WTC11 (cell line): ENCODE measurements at regions not wholly inside any gene's neighbourhood (a gene's known extent, or its start where the extent isn't known, plus 50 kb on each side); places are given as distances from the start of the nearest gene placed in this dataset.

Experiments used
- ATAC-seq: fragments of 200-7000 bp; cut with Tn5 transposase; 2 replicates; pipeline ENCODE4 v1.10.0; 2021; ENCODE audit warnings: mild to moderate bottlenecking, moderate library complexity
- CTCF ChIA-PET: fragments of 300-600 bp; sonication (Branson Sonifier 250); formaldehyde crosslinking; loops from one replicate; lab custom pipeline; 2021; ENCODE audit warnings: antibody characterized with exemption; lab: Charles Lee
- POLR2A ChIA-PET: fragments of 350-600 bp; sonication (Branson Sonifier 250); formaldehyde crosslinking; loops from one replicate; lab custom pipeline; 2021; ENCODE audit warnings: antibody characterized with exemption; lab: Charles Lee
- DNase-seq: peaks from one replicate; pipeline ENCODE4 v3.0.0; 2021; ENCODE audit warnings: low spot score
- H3K27ac Mint-ChIP-seq: 2 replicates; pipeline ENCODE4 v1.8.0; 2021; ENCODE audit warnings: mixed read lengths
- H3K27me3 Mint-ChIP-seq: 2 replicates; pipeline ENCODE4 v1.8.0; 2021; ENCODE audit warnings: low read depth, mild to moderate bottlenecking, moderate library complexity, mixed read lengths
- H3K36me3 Mint-ChIP-seq: 2 replicates; pipeline ENCODE4 v1.8.0; 2021; ENCODE audit warnings: mixed read lengths
- H3K4me1 Mint-ChIP-seq: 2 replicates; pipeline ENCODE4 v1.8.0; 2022; ENCODE audit warnings: mixed read lengths
- H3K4me3 Mint-ChIP-seq: 2 replicates; pipeline ENCODE4 v1.8.0; 2021; ENCODE audit warnings: mild to moderate bottlenecking, moderate library complexity, mixed read lengths
- H3K9me3 Mint-ChIP-seq: 2 replicates; pipeline ENCODE4 v1.8.0; 2021; ENCODE audit warnings: mixed read lengths
- ATF2 ChIP-seq: sonication (generic); formaldehyde crosslinking; IDR thresholded peaks from 2 replicates; pipeline ENCODE4 v1.8.1; 2022; ENCODE audit warnings: low read depth, missing genetic modification reagents, borderline replicate concordance
- CBFB ChIP-seq: sonication (generic); formaldehyde crosslinking; IDR thresholded peaks from 2 replicates; pipeline ENCODE4 v1.8.1; 2022; ENCODE audit warnings: mild to moderate bottlenecking, low read depth, missing genetic modification reagents
- CTCF ChIP-seq: fragments of 200-600 bp; IDR thresholded peaks from 2 replicates; pipeline ENCODE4 v1.8.0; 2022; ENCODE audit warnings: antibody characterized with exemption
- FOXJ3 ChIP-seq: sonication (generic); formaldehyde crosslinking; IDR thresholded peaks from 2 replicates; pipeline ENCODE4 v1.9.0; 2021; ENCODE audit warnings: missing genetic modification reagents, mild to moderate bottlenecking, borderline replicate concordance
- HMGXB4 ChIP-seq: sonication (generic); formaldehyde crosslinking; IDR thresholded peaks from 2 replicates; pipeline ENCODE4 v1.8.1; 2023; ENCODE audit warnings: mild to moderate bottlenecking, moderate library complexity, missing genetic modification reagents
- NFE2L1 ChIP-seq: sonication (generic); formaldehyde crosslinking; IDR thresholded peaks from 2 replicates; pipeline ENCODE4 v1.8.1; 2023; ENCODE audit warnings: missing genetic modification reagents
- NR1H2 ChIP-seq: sonication (generic); formaldehyde crosslinking; IDR thresholded peaks from 2 replicates; pipeline ENCODE4 v1.9.0; 2021; ENCODE audit warnings: mild to moderate bottlenecking, moderate library complexity, missing genetic modification reagents
- NR3C1 ChIP-seq: sonication (generic); formaldehyde crosslinking; conservative IDR thresholded peaks from 2 replicates; pipeline ENCODE4 v1.8.1; 2023; ENCODE audit warnings: low read depth, mild to moderate bottlenecking, missing genetic modification reagents
- SMAD3 ChIP-seq: sonication (generic); formaldehyde crosslinking; IDR thresholded peaks from 2 replicates; pipeline ENCODE4 v1.8.0; 2022; ENCODE audit warnings: missing genetic modification reagents, mild to moderate bottlenecking, borderline replicate concordance
- SMAD4 ChIP-seq: sonication (generic); formaldehyde crosslinking; IDR thresholded peaks from 2 replicates; pipeline ENCODE4 v1.8.0; 2022; ENCODE audit warnings: mild to moderate bottlenecking, missing genetic modification reagents
- STAT6 ChIP-seq: sonication (generic); formaldehyde crosslinking; conservative IDR thresholded peaks from 2 replicates; pipeline ENCODE4 v1.8.1; 2023; ENCODE audit warnings: mild to moderate bottlenecking, low read depth, missing genetic modification reagents, moderate library complexity
- ZBTB43 ChIP-seq: sonication (generic); formaldehyde crosslinking; IDR thresholded peaks from 2 replicates; pipeline ENCODE4 v1.8.1; 2023; ENCODE audit warnings: mild to moderate bottlenecking, missing genetic modification reagents
- ZNF396 ChIP-seq: fragments of 250-450 bp; sonication (Bioruptor Pico); IDR thresholded peaks from 2 replicates; pipeline ENCODE4 v1.8.0; 2021; ENCODE audit warnings: mild to moderate bottlenecking, moderate library complexity, borderline replicate concordance
- ZNF423 ChIP-seq: fragments of 250-450 bp; sonication (Bioruptor Pico); IDR thresholded peaks from 2 replicates; pipeline ENCODE4 v2.1.2; 2022; ENCODE audit warnings: mild to moderate bottlenecking, moderate library complexity
- ZNF425 ChIP-seq: fragments of 250-450 bp; sonication (Bioruptor Pico); conservative IDR thresholded peaks from 2 replicates; pipeline ENCODE4 v1.9.0; 2021; ENCODE audit warnings: mild to moderate bottlenecking
- ZNF671 ChIP-seq: fragments of 250-450 bp; sonication (Bioruptor Pico); IDR thresholded peaks from 2 replicates; pipeline ENCODE4 v1.8.0; 2021; ENCODE audit warnings: mild to moderate bottlenecking
- ZSCAN18 ChIP-seq: fragments of 250-450 bp; sonication (Bioruptor Pico); IDR thresholded peaks from 2 replicates; pipeline ENCODE4 v2.1.2; 2022; ENCODE audit warnings: mild to moderate bottlenecking, moderate library complexity

- no peak for ATAC-seq
- Mint-ChIP-seq H3K9me3 (peaks cover 32% of the 10 kb centered on the region), H3K4me3 (no peak overlapping the region), H3K27me3 (peaks cover 2% of the 10 kb centered on the region), H3K36me3 (no peaks in the 10 kb centered on the region), H3K27ac (no peak overlapping the region), H3K4me1 (peaks cover 3% of the 10 kb centered on the region)
- CTCF ChIA-PET = no interaction called here
- TF ChIP-seq STAT6 (CRISPR knock-in tag) (no peak), FOXJ3 (no peak), ATF2 (CRISPR knock-in tag) (no peak), SMAD3 (CRISPR knock-in tag) (no peak), ZNF425 (CRISPR knock-in tag) (no peak)
- no peak for DNase-seq
- POLR2A ChIA-PET = no interaction called here
Observed at GRCh38 chr2:8016688-8017087, 665.2 kb upstream of the ID2 start.

GRCh38 chr2:8018956-8019355, 662.9 kb upstream of the ID2 start:
- H3K27ac Mint-ChIP-seq = no peak overlapping the region
- H3K36me3 Mint-ChIP-seq = peaks cover 8% of the 10 kb centered on the region
- no peak for ATAC-seq
- H3K4me1 Mint-ChIP-seq = peaks cover 3% of the 10 kb centered on the region
- POLR2A ChIA-PET = no interaction called here
- DNase-seq = no peak
- H3K4me3 Mint-ChIP-seq = no peak overlapping the region
- H3K27me3 Mint-ChIP-seq = peaks cover 2% of the 10 kb centered on the region
- CTCF ChIA-PET = no interaction called here
- peaks cover 45% of the 10 kb centered on the region for H3K9me3 Mint-ChIP-seq
- TF ChIP-seq ZNF423 (CRISPR knock-in tag) (no peak), SMAD4 (CRISPR knock-in tag) (no peak), NFE2L1 (CRISPR knock-in tag) (no peak), ZSCAN18 (CRISPR knock-in tag) (no peak), NR1H2 (CRISPR knock-in tag) (no peak), CBFB (CRISPR knock-in tag) (no peak), ZBTB43 (no peak), ZNF671 (CRISPR knock-in tag) (no peak), ZNF396 (no peak), ATF2 (CRISPR knock-in tag) (no peak), STAT6 (CRISPR knock-in tag) (no peak), NR3C1 (no peak), HMGXB4 (CRISPR knock-in tag) (no peak), CTCF (no peak)
